IPS-11a (cell line): ENCODE measurements at regions not wholly inside any gene's neighbourhood (a gene's known extent, or its start where the extent isn't known, plus 50 kb on each side); places are given as distances from the start of the nearest gene placed in this dataset.

ENCODE experiments used
- H3K4me3 ChIP-seq: one replicate; pipeline ENCODE4 v1.5.1; 2013; ENCODE audit warnings: low read depth, low read length, control low read depth

GRCh38 chr19:30792561-30793505 is 420.6 kb downstream of the ZNF536 start:
- H3K4me3 ChIP-seq, result no peak overlapping the region

- H3K4me3 ChIP-seq, result no peak overlapping the region
Measured at GRCh38 chr19:30791088-30791487, 418.9 kb downstream of the ZNF536 start.

GRCh38 chr19:30790056-30790680 is 418.0 kb downstream of the ZNF536 start:
- H3K4me3 ChIP-seq, result no peak overlapping the region

GRCh38 chr19:30788105-30788765 is 416.1 kb downstream of the ZNF536 start:
- H3K4me3 ChIP-seq, result no peak overlapping the region

- H3K4me3 ChIP-seq, result no peak overlapping the region
Measured at GRCh38 chr19:30785458-30786137, 413.4 kb downstream of the ZNF536 start.

GRCh38 chr19:30784850-30785457 is 412.8 kb downstream of the ZNF536 start:
- H3K4me3 ChIP-seq, result no peak overlapping the region

DNA sequence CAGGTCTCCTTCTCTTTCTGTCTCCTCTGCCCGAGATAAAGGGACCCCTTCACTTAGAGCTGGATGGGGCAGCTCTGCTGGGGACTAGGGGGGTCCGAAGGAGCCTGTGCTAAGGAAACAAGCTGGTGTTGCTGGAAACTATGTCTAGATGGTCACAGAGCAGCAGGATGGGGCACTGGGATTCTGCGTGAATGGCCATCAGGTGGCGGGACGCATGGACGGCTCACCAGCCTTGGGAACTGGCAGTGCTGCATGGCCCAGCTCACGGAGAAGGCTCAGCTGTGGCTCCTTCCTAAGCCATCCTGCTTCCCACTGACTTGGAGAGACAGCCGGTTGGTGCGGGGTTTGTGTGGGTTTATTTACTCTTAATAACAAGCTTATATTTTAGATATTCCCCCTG is 411.8 kb downstream of the ZNF536 start:
- H3K4me3 ChIP-seq, result no peak overlapping the region

GRCh38 chr19:30783212-30783611 is 411.0 kb downstream of the ZNF536 start:
- no peak overlapping the region for H3K4me3 ChIP-seq

DNA sequence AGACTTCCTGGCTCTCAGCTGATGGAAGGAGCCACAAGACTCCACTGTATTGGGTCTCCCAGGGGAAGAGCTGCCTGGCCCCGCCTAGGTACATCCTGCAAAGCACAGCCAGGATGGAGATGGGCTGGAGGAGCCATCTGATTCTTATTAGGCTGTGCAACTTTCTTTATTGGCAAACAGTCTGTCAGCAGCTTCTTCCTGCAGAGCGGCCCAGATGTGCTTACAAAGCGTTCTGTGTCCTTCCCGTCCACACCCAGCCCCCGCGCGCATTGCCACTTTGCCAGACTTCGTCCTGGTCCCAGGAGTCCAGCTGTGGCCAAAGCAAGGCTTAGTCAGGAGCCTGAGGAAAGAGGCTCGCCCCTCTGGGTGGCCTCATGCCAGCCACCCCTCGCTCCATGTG is 409.3 kb downstream of the ZNF536 start:
- no peak overlapping the region for H3K4me3 ChIP-seq

- H3K4me3 ChIP-seq, result no peak overlapping the region
Measured at GRCh38 chr19:30781047-30781446, 408.9 kb downstream of the ZNF536 start.

DNA sequence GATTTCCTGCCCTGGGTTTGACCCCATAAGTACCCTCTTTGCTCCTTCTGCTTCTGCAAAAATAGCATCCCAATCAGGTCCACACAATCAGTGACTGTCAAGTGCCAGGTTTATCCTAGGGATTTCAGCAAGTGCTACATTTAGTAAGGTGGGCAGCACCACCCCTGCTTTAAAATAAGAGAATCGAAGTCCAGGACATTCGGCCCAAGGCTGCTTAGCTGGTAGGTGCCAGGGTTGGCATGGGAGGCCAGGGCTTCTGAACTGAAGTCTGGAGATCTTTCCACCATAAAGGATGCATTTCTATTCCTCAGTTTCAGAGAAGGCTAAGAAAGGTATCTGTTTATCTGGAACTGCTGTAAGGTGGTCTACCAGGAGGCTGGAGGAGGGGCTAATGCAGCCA is 408.3 kb downstream of the ZNF536 start:
- H3K4me3 ChIP-seq, result no peak overlapping the region

GRCh38 chr19:30780032-30780431 is 407.8 kb downstream of the ZNF536 start:
- H3K4me3 ChIP-seq, result no peak overlapping the region

GRCh38 chr19:30778961-30779715 is 407.0 kb downstream of the ZNF536 start:
- H3K4me3 ChIP-seq, result no peak overlapping the region

DNA sequence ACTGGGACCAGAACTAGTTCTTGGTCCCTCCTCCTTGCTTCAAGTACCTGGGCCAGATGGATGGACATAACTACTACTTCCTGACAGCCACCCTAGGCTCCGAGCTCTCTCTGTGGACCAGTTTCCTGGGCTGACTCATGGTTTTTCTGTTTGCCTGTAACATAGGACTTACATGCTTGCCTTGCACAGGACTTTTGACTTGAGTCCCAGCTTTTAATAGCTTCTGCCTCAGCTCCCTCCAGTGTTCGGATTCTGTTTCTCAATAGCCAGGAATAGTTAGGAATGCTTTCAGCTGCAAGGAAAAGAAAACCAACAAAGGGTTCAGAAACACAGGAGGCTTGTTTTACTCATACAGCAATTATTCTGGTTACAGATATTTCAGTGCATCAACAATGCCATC is 405.9 kb downstream of the ZNF536 start:
- H3K4me3 ChIP-seq, result no peak overlapping the region

DNA sequence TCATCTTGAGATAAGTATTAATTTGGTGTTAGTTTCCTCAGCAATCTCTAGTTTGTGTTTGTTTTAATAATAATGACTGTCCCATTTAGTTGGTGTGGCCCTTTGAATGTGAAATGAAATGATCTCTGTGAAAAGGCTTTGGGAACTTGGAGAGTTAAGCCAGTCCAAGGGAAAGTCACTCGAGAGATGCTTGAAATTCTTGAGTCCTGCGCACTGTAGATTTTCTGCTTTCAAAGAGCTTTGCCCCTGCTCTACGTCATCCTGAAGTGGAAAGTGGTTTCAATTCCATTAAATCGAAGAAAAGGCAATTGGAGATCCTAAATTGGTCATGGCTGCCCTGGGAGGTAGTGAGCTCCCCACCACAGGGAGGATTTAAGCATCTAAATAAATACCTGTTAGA is 403.8 kb downstream of the ZNF536 start:
- no peak overlapping the region for H3K4me3 ChIP-seq

DNA sequence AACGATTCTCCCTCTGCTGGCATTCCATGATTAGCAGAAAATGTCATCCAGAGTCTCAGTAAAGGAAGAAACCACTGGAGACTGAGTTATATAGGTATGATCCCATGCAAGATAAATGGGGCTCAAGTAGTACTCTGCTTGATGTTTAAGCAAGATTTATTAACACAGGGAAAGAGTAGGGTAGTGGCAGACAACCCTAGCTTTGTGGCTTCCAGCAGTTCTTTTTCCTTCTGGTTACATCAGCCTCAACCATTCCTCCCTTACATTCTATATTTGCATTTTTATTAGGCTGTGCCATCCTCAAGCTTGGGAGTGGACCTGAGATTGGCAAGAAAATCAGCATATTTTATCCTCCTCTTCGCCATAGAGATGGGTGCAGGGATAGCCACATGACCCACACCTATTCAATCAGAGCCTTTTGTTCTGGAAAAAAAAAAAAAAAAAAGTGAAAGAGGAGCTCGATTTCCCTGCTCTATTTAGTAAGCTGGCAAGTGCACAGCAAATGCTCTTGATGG is 402.1 kb downstream of the ZNF536 start:
- H3K4me3 ChIP-seq, result no peak overlapping the region

GRCh38 chr19:30762651-30763050 is 390.5 kb downstream of the ZNF536 start:
- no peak overlapping the region for H3K4me3 ChIP-seq

- no peak overlapping the region for H3K4me3 ChIP-seq
Measured at GRCh38 chr19:30760014-30760413, 387.8 kb downstream of the ZNF536 start.

- H3K4me3 ChIP-seq, result no peak overlapping the region
Measured at GRCh38 chr19:30757837-30758617, 385.8 kb downstream of the ZNF536 start.
